ENCODE measurements at regions not wholly inside any gene's neighbourhood (a gene's known extent, or its start where the extent isn't known, plus 50 kb on each side); places are given as distances from the start of the nearest gene placed in this dataset.

DNA sequence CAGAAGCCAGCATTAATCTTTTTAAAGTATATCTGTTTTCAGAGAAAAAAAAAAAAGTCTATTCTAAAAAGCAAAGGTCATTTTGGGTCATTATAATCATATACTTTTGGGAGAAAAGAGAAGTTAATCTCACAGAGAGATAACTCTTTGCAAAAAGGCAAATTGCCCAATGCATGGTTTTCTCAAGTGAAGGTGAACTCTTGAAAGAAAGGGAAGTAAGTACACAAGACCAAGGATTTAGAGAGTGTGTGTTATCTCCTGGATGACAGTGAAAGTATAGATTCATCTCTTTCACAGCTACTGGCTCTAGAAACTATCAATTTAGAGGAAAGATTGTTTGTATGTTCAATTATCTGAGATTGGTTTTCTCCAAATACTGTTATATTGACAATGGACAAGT lies 151.4 kb downstream of the CD8B2 start:
- TF ChIP-seq, protein P1, sequence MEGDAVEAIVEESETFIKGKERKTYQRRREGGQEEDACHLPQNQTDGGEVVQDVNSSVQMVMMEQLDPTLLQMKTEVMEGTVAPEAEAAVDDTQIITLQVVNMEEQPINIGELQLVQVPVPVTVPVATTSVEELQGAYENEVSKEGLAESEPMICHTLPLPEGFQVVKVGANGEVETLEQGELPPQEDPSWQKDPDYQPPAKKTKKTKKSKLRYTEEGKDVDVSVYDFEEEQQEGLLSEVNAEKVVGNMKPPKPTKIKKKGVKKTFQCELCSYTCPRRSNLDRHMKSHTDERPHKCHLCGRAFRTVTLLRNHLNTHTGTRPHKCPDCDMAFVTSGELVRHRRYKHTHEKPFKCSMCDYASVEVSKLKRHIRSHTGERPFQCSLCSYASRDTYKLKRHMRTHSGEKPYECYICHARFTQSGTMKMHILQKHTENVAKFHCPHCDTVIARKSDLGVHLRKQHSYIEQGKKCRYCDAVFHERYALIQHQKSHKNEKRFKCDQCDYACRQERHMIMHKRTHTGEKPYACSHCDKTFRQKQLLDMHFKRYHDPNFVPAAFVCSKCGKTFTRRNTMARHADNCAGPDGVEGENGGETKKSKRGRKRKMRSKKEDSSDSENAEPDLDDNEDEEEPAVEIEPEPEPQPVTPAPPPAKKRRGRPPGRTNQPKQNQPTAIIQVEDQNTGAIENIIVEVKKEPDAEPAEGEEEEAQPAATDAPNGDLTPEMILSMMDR (IDR thresholded peaks at IDR 0.05): no peak
- TF ChIP-seq EP300 (IDR thresholded peaks at IDR 0.05) (no peak), POLR2AphosphoS5 (IDR thresholded peaks at IDR 0.05) (no peak), POLR2A (IDR thresholded peaks at IDR 0.05) (no peak)
- no peak overlapping the region for H3K27ac ChIP-seq
- no peaks in the 10 kb centered on the region for H3K36me3 ChIP-seq
- H3K27me3 ChIP-seq: no peaks in the 10 kb centered on the region
- no peak overlapping the region for H3K4me3 ChIP-seq
- no peaks in the 10 kb centered on the region for H3K9me3 ChIP-seq
- no peaks in the 10 kb centered on the region for H3K4me1 ChIP-seq
- ATAC-seq: no peak

DNA sequence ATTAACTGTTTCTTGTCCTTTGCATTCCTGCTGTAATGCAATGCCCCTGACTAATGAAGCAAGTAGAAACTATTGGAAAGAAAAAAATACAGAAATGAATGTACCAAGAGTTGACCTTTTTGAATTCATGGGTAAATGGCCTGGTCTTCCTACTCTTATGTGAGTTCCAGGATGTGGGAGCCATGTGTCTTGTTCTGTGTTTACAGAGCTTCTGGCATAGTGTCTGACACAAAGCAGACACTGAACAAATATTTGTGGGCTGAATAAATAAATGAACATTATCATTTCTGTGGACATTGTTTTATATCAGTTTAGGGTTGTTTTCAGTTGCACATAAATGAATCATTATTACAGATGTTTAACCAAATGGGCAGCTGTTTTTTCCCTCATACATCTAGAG lies 155.5 kb downstream of the CD8B2 start:
- Histone ChIP-seq H3K27ac (no peak overlapping the region), H3K4me1 (no peaks in the 10 kb centered on the region), H3K4me3 (no peak overlapping the region), H3K9me3 (no peaks in the 10 kb centered on the region), H3K27me3 (no peaks in the 10 kb centered on the region), H3K36me3 (no peaks in the 10 kb centered on the region)
- peak; percentile 42 for TF ChIP-seq POLR2AphosphoS5 (IDR thresholded peaks at IDR 0.05)
- no peak for TF ChIP-seq POLR2A (IDR thresholded peaks at IDR 0.05)
- ATAC-seq: no peak

DNA sequence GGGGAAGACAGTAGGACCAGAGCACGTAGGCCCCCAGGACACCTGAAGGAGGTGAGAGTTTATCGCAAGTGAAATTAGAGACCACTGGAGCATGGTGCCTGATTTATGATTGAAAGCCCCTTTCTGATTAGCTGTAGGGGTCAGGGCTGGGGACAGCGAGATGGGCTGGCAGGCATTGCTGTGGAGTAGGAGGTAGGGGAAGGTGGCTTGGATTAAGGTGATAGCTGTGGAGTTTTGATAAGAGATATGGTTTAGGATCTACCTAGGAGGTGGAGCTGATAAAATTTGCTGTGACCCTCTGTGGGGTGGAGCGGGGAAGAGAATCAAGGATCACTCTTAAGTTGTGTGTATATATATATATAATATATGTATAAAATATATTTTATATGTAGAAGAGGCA lies 157.5 kb downstream of the CD8B2 start:
- H3K36me3 ChIP-seq: no peaks in the 10 kb centered on the region
- no peak overlapping the region for H3K27ac ChIP-seq
- ATAC-seq: no peak
- H3K4me3 ChIP-seq: no peak overlapping the region
- no peaks in the 10 kb centered on the region for H3K9me3 ChIP-seq
- WGBS, 2 donors (ENCODE audit: low coverage in 1 of 2): 94 to 100% methylated on average over 3 to 4 of the region's 4 CpGs
- H3K4me1 ChIP-seq: no peaks in the 10 kb centered on the region
- TF ChIP-seq POLR2AphosphoS5 (IDR thresholded peaks at IDR 0.05): no peak
- no peak for TF ChIP-seq EP300 (IDR thresholded peaks at IDR 0.05)
- TF ChIP-seq, protein P1 (IDR thresholded peaks at IDR 0.05): no peak
- TF ChIP-seq POLR2A (IDR thresholded peaks at IDR 0.05): no peak
- no peaks in the 10 kb centered on the region for H3K27me3 ChIP-seq

DNA sequence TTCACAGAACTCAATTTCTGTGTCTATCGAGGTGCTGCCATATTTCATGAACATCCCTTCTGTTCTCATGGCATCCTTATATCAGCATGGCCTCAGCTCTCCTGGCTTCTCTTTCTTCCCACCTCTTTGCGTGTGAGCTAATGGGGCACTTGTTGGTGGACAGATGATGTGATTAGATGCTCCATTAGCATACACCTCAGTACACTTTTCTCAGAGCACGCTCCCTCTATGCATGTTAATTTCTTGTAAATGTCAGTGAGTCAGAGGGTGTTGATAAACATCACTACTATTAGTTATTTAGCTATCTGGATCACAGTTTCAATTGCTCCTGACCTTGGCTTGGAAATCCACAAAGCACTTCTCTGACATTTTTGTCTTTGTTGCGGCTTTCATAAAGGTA lies 159.4 kb downstream of the CD8B2 start:
- TF ChIP-seq, protein P1 (IDR thresholded peaks at IDR 0.05): no peak
- TF ChIP-seq EP300 (IDR thresholded peaks at IDR 0.05) (no peak), POLR2A (IDR thresholded peaks at IDR 0.05) (no peak), POLR2AphosphoS5 (IDR thresholded peaks at IDR 0.05) (no peak)
- 94 to 100% methylated on average over 1 to 4 of the region's 4 CpGs for WGBS, 2 donors (ENCODE audit: low coverage in 1 of 2)
- Histone ChIP-seq H3K4me1 (no peaks in the 10 kb centered on the region), H3K27me3 (no peaks in the 10 kb centered on the region), H3K36me3 (no peaks in the 10 kb centered on the region), H3K27ac (no peak overlapping the region), H3K4me3 (no peak overlapping the region), H3K9me3 (no peaks in the 10 kb centered on the region)
- no peak for ATAC-seq

DNA sequence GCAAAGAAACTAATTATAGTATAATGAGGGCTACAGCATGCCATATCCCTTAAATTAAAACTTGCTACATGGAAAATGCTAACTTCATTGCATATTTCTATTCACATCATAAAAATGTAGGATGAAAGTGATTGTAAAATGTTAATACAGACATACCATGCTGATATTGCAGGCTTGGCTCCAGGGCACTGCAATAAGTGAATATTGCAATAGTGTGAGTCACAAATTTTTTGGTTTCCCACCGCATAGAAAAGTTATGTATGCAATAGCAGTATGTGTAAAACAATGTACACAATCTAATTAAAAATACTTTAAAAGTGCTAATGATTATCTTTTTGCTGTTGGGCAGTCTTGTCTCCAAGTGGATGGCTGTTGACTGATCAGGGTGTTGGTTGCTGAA lies 162.1 kb downstream of the CD8B2 start:
- Histone ChIP-seq H3K4me1 (no peaks in the 10 kb centered on the region), H3K27me3 (no peaks in the 10 kb centered on the region), H3K4me3 (no peak overlapping the region), H3K36me3 (no peaks in the 10 kb centered on the region), H3K27ac (no peak overlapping the region), H3K9me3 (no peaks in the 10 kb centered on the region)
- ATAC-seq: no peak
- no peak for TF ChIP-seq POLR2A (IDR thresholded peaks at IDR 0.05)
- WGBS, 2 donors (ENCODE audit: low coverage in 1 of 2): 82 to 92% methylated on average over 1 of the region's 1 CpG

DNA sequence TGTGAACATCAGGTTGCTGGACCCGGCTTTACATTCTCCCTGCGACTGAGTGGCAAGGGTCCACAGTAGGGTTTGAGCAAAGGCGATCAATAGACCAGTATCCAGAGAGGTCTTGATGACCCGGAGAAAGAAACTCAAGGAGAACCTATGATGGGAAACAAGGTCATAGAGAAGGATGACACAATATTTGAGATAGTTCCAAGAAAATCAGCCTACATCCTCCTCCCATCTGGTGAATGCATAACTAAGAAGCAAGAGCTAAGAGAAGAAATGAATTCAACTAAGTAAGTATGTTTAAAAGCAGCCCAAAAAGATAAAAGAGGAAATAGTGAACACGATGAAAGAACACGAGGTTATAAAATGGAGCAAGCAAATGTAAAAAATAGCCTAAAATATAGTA lies 166.3 kb downstream of the CD8B2 start:
- TF ChIP-seq, protein P1 (IDR thresholded peaks at IDR 0.05): no peak
- TF ChIP-seq POLR2AphosphoS5 (IDR thresholded peaks at IDR 0.05): no peak
- no peaks in the 10 kb centered on the region for H3K4me1 ChIP-seq
- H3K27ac ChIP-seq: no peak overlapping the region
- no peaks in the 10 kb centered on the region for H3K27me3 ChIP-seq
- no peak for ATAC-seq
- no peaks in the 10 kb centered on the region for H3K9me3 ChIP-seq
- H3K4me3 ChIP-seq: no peak overlapping the region
- H3K36me3 ChIP-seq: no peaks in the 10 kb centered on the region
- WGBS, 2 donors (ENCODE audit: low coverage in 1 of 2): 80 to 100% methylated on average over 2 of the region's 6 CpGs

All from gastroesophageal sphincter (tissue), 4 donors.